Central memory CD8-positive, alpha-beta T cell (primary cell): ENCODE measurements at regions not wholly inside any gene's neighbourhood (a gene's known extent, or its start where the extent isn't known, plus 50 kb on each side); places are given as distances from the start of the nearest gene placed in this dataset.

Source experiments
- ATAC-seq: fragments of 150-1000 bp; cut with Tn5 transposase; replicated peaks from 2 replicates; pipeline ENCODE4 v1.10.0; 2022; ENCODE audit warnings: mild to moderate bottlenecking, moderate FRiP score, moderate number of reproducible peaks; ENCODE audit not compliant: poor library complexity, severe bottlenecking; ENCODE audit errors: extremely low read depth
- DNase-seq, 2 donors: peaks; one replicate each; pipeline ENCODE4 v3.0.0; 2021; ENCODE audit warnings: low spot score in 2 of 2
- H3K27ac Mint-ChIP-seq: one replicate; pipeline ENCODE4 v1.8.0; 2022; ENCODE audit warnings: low read depth, mild to moderate bottlenecking, moderate library complexity, mixed read lengths
- H3K27me3 Mint-ChIP-seq: one replicate; pipeline ENCODE4 v1.8.0; 2022; ENCODE audit warnings: mixed read lengths
- H3K36me3 Mint-ChIP-seq: one replicate; pipeline ENCODE4 v1.8.0; 2022; ENCODE audit warnings: mild to moderate bottlenecking, moderate library complexity, mixed read lengths; ENCODE audit not compliant: insufficient read depth
- H3K4me1 Mint-ChIP-seq: one replicate; pipeline ENCODE4 v1.8.0; 2022; ENCODE audit warnings: mixed read lengths
- H3K4me3 Mint-ChIP-seq: one replicate; pipeline ENCODE4 v1.8.0; 2022; ENCODE audit warnings: mild to moderate bottlenecking, moderate library complexity, mixed read lengths
- H3K9me3 Mint-ChIP-seq: one replicate; pipeline ENCODE4 v1.8.0; 2022; ENCODE audit warnings: mixed read lengths

DNA sequence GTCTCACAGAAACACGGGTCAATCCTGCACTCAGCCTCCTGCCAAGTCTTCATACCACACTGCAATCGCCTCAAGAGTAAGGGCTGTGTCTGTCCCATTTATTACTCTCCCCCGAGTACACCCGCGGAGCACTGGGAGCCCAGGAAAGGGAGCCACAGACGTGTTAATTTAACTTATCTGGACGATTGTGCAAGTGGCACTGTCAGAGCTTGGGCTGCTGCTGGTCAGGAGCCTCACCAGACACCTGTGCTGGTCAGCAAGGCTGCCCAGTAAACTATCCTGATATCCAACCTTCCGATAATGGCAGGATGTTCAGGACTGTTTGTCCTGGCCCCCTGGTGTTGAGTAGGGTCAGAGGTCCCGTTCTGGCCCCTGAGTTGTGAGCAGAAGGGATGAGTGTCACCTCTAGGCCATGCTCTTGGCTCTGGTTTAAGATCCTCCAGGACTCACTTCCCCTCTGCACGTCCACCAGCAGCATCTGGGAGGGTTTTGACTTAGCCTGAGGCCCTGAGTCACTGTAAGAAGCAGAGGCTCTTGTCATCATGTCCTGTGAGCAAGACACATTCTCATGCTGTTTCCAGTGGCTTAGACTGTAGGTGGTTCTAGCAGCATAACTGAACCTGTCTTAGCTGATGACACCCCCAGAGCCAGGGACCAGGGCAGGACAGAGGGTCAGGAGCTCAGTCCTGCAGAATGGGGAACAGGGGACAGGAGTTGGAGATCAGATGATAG, 82.5 kb upstream of the ARL4C start:
- H3K4me3 Mint-ChIP-seq: no peak overlapping the region

DNA sequence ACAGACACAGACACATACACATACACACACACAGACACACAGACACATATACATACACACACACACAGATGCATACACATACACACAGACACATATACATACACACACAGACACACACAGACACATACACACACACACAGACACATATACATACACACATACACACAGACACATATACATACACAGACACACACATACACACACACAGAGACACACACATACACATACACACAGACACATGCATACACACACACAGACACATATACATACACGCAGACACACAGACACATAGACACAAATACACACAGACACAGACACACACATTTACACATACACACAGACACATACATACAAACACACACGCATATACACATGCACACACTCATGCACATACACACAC, 81.5 kb upstream of the ARL4C start:
- DNase-seq: no peak
- Mint-ChIP-seq H3K27me3 (peaks cover 20% of the 10 kb centered on the region), H3K4me3 (no peak overlapping the region), H3K36me3 (no peaks in the 10 kb centered on the region), H3K9me3 (no peaks in the 10 kb centered on the region), H3K4me1 (no peaks in the 10 kb centered on the region), H3K27ac (no peak overlapping the region)
- no peak for ATAC-seq

More for the DNA sequence above, 82.5 kb upstream of the ARL4C start:
- no peaks in the 10 kb centered on the region for H3K9me3 Mint-ChIP-seq
- DNase-seq (no peak), ATAC-seq (no peak)
- peaks cover 29% of the 10 kb centered on the region for H3K27me3 Mint-ChIP-seq
- no peak overlapping the region for H3K27ac Mint-ChIP-seq
- no peaks in the 10 kb centered on the region for H3K4me1 Mint-ChIP-seq
- H3K36me3 Mint-ChIP-seq: no peaks in the 10 kb centered on the region

DNA sequence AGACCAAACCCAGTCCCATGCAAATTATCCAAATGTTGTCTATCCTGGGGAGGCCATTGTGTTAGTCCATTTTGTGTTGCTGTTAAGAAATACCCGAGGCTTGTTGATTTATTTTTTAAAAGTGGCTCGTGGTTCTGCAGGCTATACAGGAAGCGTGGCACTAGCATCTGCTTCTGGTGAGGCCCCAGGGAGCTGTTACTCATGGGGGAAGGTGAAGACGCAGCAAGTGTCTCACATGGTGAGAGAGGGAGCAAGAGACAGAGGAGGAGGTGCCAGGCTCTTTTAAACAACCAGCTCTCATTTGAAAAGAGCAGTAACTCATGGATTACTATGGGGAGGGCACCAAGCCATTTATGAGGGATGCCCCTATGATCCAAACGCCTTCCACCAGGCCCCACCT, 80.3 kb upstream of the ARL4C start:
- H3K27me3 Mint-ChIP-seq: peaks cover 20% of the 10 kb centered on the region
- no peak overlapping the region for H3K4me3 Mint-ChIP-seq
- no peaks in the 10 kb centered on the region for H3K4me1 Mint-ChIP-seq
- no peaks in the 10 kb centered on the region for H3K9me3 Mint-ChIP-seq
- no peak overlapping the region for H3K27ac Mint-ChIP-seq
- DNase-seq: no peak
- ATAC-seq: no peak
- no peaks in the 10 kb centered on the region for H3K36me3 Mint-ChIP-seq

DNA sequence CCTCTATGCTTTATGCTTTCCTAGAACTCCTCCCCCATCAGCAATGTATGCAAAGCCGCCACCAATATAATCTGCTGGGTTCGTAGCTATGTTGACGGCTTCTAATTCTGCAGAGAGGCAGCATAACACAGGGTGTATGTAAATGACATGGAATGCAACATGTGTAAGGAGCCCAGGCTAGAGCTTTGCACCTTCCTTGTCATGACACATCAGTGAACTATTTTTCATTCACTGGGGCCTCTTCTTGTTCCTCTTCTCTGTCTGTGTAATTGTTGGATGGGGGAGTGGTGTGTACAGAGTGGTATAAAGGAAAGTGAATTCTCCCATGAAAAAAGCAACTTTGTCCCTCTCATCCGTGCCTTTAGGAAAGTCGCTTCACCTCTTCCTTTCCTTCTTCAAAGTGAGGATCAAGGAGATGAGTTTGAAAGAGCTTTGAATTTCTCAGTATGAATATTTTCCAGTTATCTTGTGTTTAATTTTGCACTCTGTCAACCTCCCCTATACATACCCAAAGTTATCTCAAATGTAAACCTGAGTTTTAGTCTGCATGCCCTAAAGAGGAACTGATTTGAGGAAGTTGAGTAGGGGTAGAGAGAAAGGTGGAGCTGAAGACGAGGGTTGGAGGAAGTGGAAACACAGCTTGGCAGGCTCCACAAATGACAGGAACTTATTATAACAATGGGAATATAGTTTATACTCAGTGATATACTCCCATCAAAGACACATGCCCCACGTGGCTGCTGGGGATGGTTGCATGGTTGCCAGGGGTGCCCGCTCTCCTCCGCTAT, 74.9 kb upstream of the ARL4C start:
- Mint-ChIP-seq H3K36me3 (no peaks in the 10 kb centered on the region), H3K4me1 (no peaks in the 10 kb centered on the region), H3K4me3 (no peak overlapping the region), H3K9me3 (no peaks in the 10 kb centered on the region), H3K27me3 (peaks cover 67% of the 10 kb centered on the region), H3K27ac (no peak overlapping the region)
- no peak for ATAC-seq
- DNase-seq: no peak

DNA sequence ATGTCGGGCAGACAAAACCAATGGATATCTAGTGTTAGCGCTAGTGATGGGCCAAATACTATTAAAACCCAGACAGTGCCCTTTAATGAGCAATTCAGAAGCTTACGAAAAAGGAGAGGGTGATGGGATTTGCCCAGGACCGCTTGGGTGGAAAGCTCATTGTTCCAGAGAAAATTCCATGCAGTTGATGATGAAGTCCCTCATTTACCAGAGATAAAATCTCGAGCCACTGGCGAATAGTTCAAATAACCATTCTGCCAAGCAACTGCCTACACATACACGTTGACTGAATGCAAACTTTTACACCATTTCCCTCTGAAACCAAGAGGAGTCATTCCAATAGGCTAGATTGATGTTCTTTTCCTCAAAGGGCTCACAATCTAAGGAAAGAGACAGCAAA, 73.6 kb upstream of the ARL4C start:
- Mint-ChIP-seq H3K4me1 (no peaks in the 10 kb centered on the region), H3K27me3 (peaks cover 74% of the 10 kb centered on the region), H3K4me3 (no peak overlapping the region), H3K27ac (no peak overlapping the region), H3K36me3 (no peaks in the 10 kb centered on the region), H3K9me3 (no peaks in the 10 kb centered on the region)
- DNase-seq: no peak
- ATAC-seq: no peak

DNA sequence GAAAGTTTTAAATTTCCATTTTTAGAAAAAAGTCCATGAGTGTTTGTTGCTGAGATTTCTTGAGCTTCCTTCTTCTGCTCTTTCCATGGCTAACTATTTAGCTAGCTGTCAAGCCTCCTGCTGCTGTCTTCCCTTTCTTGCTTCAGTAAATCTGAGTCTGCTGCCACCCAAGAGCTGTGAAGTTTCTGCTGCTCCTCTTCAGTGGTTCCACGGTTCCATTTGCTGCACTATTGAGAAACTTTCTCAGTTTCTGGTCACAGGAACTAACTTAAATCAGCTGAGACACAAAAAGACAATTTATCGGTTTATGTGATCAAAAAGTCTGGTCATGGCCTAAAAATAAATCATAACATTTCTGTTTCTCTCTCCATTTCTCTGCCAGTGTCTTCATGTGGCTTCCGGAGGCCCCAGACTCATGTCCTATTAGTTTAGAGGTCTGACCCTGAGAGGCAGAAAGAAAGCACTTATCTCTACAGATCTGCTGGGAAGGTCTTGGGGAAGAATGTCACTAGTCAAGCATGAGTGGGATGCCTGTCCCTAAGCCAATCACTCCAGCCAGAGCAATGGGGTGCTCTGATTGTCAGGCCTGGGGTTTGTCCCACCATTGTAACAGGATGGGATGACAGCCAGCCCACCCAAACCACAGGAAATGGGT, 73.0 kb upstream of the ARL4C start:
- DNase-seq (no peak), ATAC-seq (no peak)
- Mint-ChIP-seq H3K4me1 (no peaks in the 10 kb centered on the region), H3K4me3 (no peak overlapping the region), H3K27me3 (peaks cover 80% of the 10 kb centered on the region), H3K27ac (no peak overlapping the region), H3K36me3 (no peaks in the 10 kb centered on the region), H3K9me3 (no peaks in the 10 kb centered on the region)

DNA sequence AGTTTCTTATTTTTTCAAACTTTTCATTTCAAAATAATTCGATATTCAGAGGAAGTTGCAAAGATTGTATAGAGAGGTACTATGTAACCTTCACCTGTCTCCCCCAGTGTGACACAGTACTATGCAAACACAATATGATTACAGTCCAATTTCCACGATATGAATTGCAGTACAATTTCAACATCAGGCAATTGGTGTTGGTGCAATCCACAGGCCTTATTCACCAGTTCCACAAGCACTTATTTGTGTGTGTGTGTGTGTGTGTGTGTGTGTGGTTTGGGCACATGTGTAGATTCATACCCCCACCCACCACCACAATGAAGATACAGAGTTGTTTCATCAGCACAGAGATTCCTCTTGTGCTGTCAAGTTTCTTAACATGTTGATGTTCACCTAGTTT, 69.7 kb upstream of the ARL4C start:
- H3K4me3 Mint-ChIP-seq: no peak overlapping the region
- H3K27ac Mint-ChIP-seq: no peak overlapping the region
- DNase-seq: no peak
- ATAC-seq: no peak
- no peaks in the 10 kb centered on the region for H3K36me3 Mint-ChIP-seq
- peaks cover 69% of the 10 kb centered on the region for H3K27me3 Mint-ChIP-seq
- H3K9me3 Mint-ChIP-seq: no peaks in the 10 kb centered on the region
- H3K4me1 Mint-ChIP-seq: no peaks in the 10 kb centered on the region

DNA sequence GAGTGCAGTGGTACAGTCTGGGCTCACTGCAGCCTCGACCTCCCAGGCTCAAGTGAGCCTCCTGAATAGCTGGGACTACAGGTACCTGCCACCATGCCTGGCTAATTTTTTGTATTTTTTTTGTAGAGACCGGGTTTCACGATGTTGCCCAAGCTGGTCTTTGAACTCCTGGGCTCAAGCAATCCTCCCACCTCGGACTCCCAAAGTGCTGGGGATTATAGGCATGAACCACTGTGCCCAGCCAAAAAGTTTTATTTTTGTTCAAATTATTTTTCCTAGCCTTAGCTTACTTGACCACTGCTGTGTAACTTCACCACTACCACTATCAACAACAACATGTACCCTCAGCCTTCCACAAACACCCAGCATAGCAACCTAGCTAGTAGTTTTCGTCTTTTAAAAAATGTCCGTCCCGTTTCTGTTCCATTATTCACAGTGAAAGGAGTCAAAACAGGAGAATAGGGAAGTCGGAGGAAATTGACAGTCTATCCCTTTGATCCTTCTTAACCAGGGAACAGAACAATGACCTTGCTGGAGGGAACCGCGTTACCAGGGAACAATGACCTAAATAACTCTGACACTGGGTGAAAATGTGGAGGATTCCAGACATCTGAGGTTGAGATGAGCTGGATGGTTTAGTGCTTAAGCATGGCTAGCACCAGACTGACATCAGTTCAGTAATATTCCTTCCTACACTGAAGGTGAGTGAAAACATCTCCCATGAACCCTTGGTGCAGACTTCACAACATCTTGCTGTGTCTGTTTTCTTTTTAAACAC, 69.2 kb upstream of the ARL4C start:
- peaks cover 69% of the 10 kb centered on the region for H3K27me3 Mint-ChIP-seq
- ATAC-seq: no peak
- H3K36me3 Mint-ChIP-seq: no peaks in the 10 kb centered on the region
- no peaks in the 10 kb centered on the region for H3K9me3 Mint-ChIP-seq
- no peak overlapping the region for H3K4me3 Mint-ChIP-seq
- DNase-seq: no peak
- H3K27ac Mint-ChIP-seq: no peak overlapping the region
- no peaks in the 10 kb centered on the region for H3K4me1 Mint-ChIP-seq

DNA sequence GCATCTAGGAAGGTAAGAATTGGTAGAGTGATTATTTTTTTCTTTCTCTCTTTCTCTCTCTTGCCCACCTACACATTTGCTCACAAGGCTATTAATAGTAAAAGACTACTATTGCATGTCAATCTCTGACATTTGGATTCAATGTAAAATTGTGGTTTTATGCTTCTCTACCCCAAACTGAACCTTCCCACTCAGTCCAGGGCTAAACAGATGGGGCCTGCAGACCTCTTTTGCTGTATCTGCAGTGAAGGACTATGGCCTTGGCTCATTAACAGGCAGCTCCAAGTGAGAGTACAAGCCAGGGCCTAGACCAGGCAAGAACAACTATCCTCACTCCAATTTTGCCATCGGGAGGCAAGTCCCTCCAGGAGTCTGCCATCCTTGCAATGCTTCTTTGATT, 68.3 kb upstream of the ARL4C start:
- ATAC-seq: no peak
- DNase-seq: no peak
- H3K27me3 Mint-ChIP-seq: peaks cover 69% of the 10 kb centered on the region
- no peak overlapping the region for H3K4me3 Mint-ChIP-seq
- no peaks in the 10 kb centered on the region for H3K36me3 Mint-ChIP-seq
- H3K4me1 Mint-ChIP-seq: no peaks in the 10 kb centered on the region
- no peaks in the 10 kb centered on the region for H3K9me3 Mint-ChIP-seq
- no peak overlapping the region for H3K27ac Mint-ChIP-seq

DNA sequence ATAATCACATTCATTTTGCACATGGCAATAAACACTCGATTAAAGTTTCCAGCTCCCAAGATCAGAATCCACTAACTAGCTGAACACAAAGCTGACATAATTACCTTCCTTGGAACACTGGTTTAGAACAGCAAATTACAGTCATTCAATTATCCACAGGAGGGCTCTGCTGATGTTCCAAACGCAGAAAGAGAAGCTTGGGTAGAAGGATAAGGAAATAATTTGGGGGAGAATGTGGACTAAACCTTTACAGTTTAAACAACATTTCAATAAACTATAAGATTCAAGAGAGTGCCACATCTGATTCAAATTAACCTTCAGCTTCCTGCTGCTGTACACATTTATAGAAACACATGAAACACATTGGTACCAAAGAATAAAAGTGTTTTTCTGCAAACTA, 67.8 kb upstream of the ARL4C start:
- H3K36me3 Mint-ChIP-seq: no peaks in the 10 kb centered on the region
- ATAC-seq: no peak
- no peaks in the 10 kb centered on the region for H3K4me1 Mint-ChIP-seq
- DNase-seq: no peak
- H3K27ac Mint-ChIP-seq: no peak overlapping the region
- H3K4me3 Mint-ChIP-seq: no peak overlapping the region
- H3K27me3 Mint-ChIP-seq: peaks cover 69% of the 10 kb centered on the region
- H3K9me3 Mint-ChIP-seq: no peaks in the 10 kb centered on the region

DNA sequence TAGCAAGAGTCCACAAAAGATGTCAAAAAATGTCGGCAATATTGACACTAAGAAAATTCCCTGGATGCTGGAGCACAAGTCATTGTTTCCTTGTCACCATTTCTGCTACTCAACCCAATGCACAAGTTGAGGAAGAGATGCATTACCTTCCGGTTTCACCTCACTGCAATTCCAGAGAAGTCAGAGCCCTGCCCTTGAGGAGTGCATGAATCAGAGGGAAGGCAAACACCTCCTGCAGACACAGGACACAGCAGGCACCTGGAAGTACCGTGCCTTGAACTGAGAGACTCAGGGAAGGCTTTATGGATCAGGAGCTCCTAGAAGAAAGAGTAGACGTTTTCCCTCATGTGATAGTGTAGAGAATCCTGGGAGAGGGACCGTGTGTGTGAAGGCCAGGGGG, 62.7 kb upstream of the ARL4C start:
- Mint-ChIP-seq H3K9me3 (peaks cover 5% of the 10 kb centered on the region), H3K4me3 (no peak overlapping the region), H3K27me3 (peaks cover 28% of the 10 kb centered on the region), H3K27ac (no peak overlapping the region), H3K36me3 (peaks cover 2% of the 10 kb centered on the region), H3K4me1 (peaks cover 7% of the 10 kb centered on the region)
- DNase-seq (no peak), ATAC-seq (no peak)

DNA sequence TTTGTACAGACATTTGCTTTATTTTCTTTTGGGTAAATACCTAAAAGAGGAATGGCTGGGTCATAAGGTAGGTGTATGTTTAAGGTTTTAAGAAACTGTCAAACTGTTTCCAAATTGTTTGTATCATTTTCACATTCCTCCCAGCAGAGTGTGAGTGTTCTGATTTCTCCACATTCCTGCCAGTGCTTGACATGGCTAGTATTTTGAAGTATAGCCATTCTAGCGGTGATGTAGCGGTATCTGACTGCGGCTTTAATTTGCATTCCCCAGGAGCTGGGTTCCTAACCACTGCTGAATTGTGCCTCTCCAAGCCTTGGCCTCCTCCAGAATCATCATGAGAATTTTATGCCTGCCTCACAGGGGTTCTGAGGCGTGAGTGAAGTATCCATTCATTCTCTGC, 61.8 kb upstream of the ARL4C start:
- no peak overlapping the region for H3K4me3 Mint-ChIP-seq
- no peak for DNase-seq

More for the DNA sequence above, 61.8 kb upstream of the ARL4C start:
- peaks cover 2% of the 10 kb centered on the region for H3K36me3 Mint-ChIP-seq
- H3K9me3 Mint-ChIP-seq: peaks cover 5% of the 10 kb centered on the region
- H3K27ac Mint-ChIP-seq: no peak overlapping the region
- peaks cover 24% of the 10 kb centered on the region for H3K27me3 Mint-ChIP-seq
- peaks cover 7% of the 10 kb centered on the region for H3K4me1 Mint-ChIP-seq
- ATAC-seq: no peak
